HCT116 (cell line): ENCODE measurements at regions not wholly inside any gene's neighbourhood (a gene's known extent, or its start where the extent isn't known, plus 50 kb on each side); places are given as distances from the start of the nearest gene placed in this dataset.

Experiments
- ATAC-seq: fragments of 200-7000 bp; cut with Tn5 transposase; 2 replicates; pipeline ENCODE4 v1.9.1; 2020; ENCODE audit warnings: mild to moderate bottlenecking, moderate library complexity
- BruUV-seq: library from RNA; stranded (reverse); fragments of 400-500 nt; replicated peaks from 2 replicates; lab custom pipeline; 2021; lab: Mats Ljungman, UMichigan
- CTCF ChIA-PET: fragments of 300-600 bp; sonication (Branson Sonifier 250); formaldehyde crosslinking; loops from one replicate; lab custom pipeline; 2021; ENCODE audit warnings: antibody characterized with exemption; lab: Charles Lee
- POLR2A ChIA-PET: fragments of 300-600, 350-600 bp; sonication (Branson Sonifier 250); formaldehyde crosslinking; loops from one replicate; lab custom pipeline; 2021; ENCODE audit warnings: antibody characterized with exemption; lab: Charles Lee
- RAD21 ChIA-PET, 2 experiments: fragments of 300-600 bp; sonication (Branson Sonifier 250); formaldehyde crosslinking; loops; one replicate each; lab custom pipeline; 2023; ENCODE audit warnings: low total read pairs in 2 of 2; ENCODE audit not compliant: uncharacterized antibody in 2 of 2, unreplicated experiment in 2 of 2, low non-redundant PET in 1 of 2; lab: Charles Lee
- DNase-seq: peaks from one replicate; pipeline ENCODE4 v3.0.0-alpha.2; 2010; ENCODE audit warnings: low read depth, low spot score
- H2AFZ ChIP-seq: fragments of 200-600 bp; shearing (Covaris generic), sonication (generic); 2 replicates; pipeline ENCODE4 v1.6.1; 2017; ENCODE audit warnings: low read depth, mixed run types, mixed read lengths, antibody characterized with exemption, low read length; ENCODE audit not compliant: poor library complexity, severe bottlenecking
- H3K27ac ChIP-seq: 2 replicates; pipeline ENCODE4 v1.5.1; 2012; ENCODE audit warnings: low read depth, low read length
- H3K27me3 ChIP-seq: fragments of 200-600 bp; sonication (generic); 2 replicates; pipeline ENCODE4 v1.6.1; 2016; ENCODE audit warnings: mixed run types, low read length, mixed read lengths; ENCODE audit not compliant: insufficient read depth
- H3K36me3 ChIP-seq, 2 experiments: fragments of 200-500 bp in 1 of 2; fragments of 200-600 bp in 1 of 2; sonication (Bioruptor generic) in 1 of 2; sonication (generic) in 1 of 2; 2 replicates each; pipeline versions ENCODE4 v1.5.1 to v1.6.1; 2014 to 2016; ENCODE audit warnings: low read length in 2 of 2, inconsistent platforms in 1 of 2, mixed read lengths in 1 of 2, mixed run types in 1 of 2; ENCODE audit not compliant: insufficient read depth in 2 of 2, control insufficient read depth in 1 of 2
- H3K4me1 ChIP-seq, 2 experiments: fragments of 200-600 bp in 1 of 2; sonication (generic) in 1 of 2; 2 replicates each; pipeline versions ENCODE4 v1.5.1 to v1.6.1; 2012 to 2017; ENCODE audit warnings: low read length in 2 of 2, inconsistent platforms in 1 of 2, mild to moderate bottlenecking in 1 of 2, mixed read lengths in 1 of 2, mixed run types in 1 of 2, moderate library complexity in 1 of 2; ENCODE audit not compliant: insufficient read depth in 2 of 2, control insufficient read depth in 1 of 2
- H3K4me2 ChIP-seq: fragments of 200-600 bp; sonication (generic); 2 replicates; pipeline ENCODE4 v1.6.1; 2017; ENCODE audit warnings: mixed run types, low read length, mixed read lengths
- H3K4me3 ChIP-seq, 2 experiments: fragments of 200-600 bp in 1 of 2; sonication (generic) in 1 of 2; replicated peaks in 1 of 2; 2 replicates each; pipeline ENCODE4 v1.5.1; 2011 to 2016; ENCODE audit warnings: low read length in 2 of 2, control low read depth in 1 of 2, low read depth in 1 of 2, mild to moderate bottlenecking in 1 of 2, mixed read lengths in 1 of 2, mixed run types in 1 of 2
- H3K79me2 ChIP-seq: fragments of 200-600 bp; sonication (generic); 2 replicates; pipeline ENCODE4 v1.6.1; 2017; ENCODE audit warnings: mild to moderate bottlenecking, mixed run types, low read length, moderate library complexity, mixed read lengths; ENCODE audit not compliant: insufficient read depth
- H3K9ac ChIP-seq: fragments of 200-600 bp; sonication (generic); 2 replicates; pipeline ENCODE4 v1.6.1; 2016; ENCODE audit warnings: low read length, mixed read lengths
- H3K9me2 ChIP-seq: fragments of 200-600 bp; sonication (generic), shearing (Covaris generic); 2 replicates; pipeline ENCODE4 v1.6.1; 2017; ENCODE audit warnings: mixed run types, mild to moderate bottlenecking, moderate library complexity; ENCODE audit not compliant: insufficient read depth
- H3K9me3 ChIP-seq, 2 experiments: fragments of 200-500 bp in 1 of 2; fragments of 200-600 bp in 1 of 2; sonication (Bioruptor generic) in 1 of 2; sonication (generic) in 1 of 2; 2 replicates each; pipeline ENCODE4 v1.6.1; 2014 to 2017; ENCODE audit warnings: low read length in 2 of 2, mixed read lengths in 2 of 2, inconsistent platforms in 1 of 2, low read depth in 1 of 2, mild to moderate bottlenecking in 1 of 2, mixed run types in 1 of 2, moderate library complexity in 1 of 2; ENCODE audit not compliant: control insufficient read depth in 1 of 2, insufficient read depth in 1 of 2
- H4K20me1 ChIP-seq: fragments of 200-600 bp; sonication (generic), shearing (Covaris generic); 2 replicates; pipeline ENCODE4 v1.6.1; 2017; ENCODE audit warnings: mixed run types, mild to moderate bottlenecking, moderate library complexity; ENCODE audit not compliant: insufficient read depth
- CBX3 ChIP-seq: IDR thresholded peaks from 2 replicates; pipeline ENCODE4 v1.6.1; 2012; ENCODE audit warnings: low read depth
- CEBPB ChIP-seq: IDR thresholded peaks from 2 replicates; pipeline ENCODE4 v1.6.1; 2012; ENCODE audit warnings: low read depth
- EGR1 ChIP-seq: IDR thresholded peaks from 2 replicates; pipeline ENCODE4 v1.6.1; 2012; ENCODE audit warnings: low read depth
- ELF1 ChIP-seq: IDR thresholded peaks from 2 replicates; pipeline ENCODE4 v1.6.1; 2012; ENCODE audit warnings: low read depth, borderline replicate concordance
- EZH2 ChIP-seq: fragments of 200-600 bp; sonication (generic); IDR thresholded peaks from 2 replicates; pipeline ENCODE4 v1.6.1; 2017; ENCODE audit warnings: antibody characterized with exemption, mixed run types
- EZH2phosphoT487 ChIP-seq: fragments of 200-600 bp; IDR thresholded peaks from 2 replicates; pipeline ENCODE4 v1.6.1; 2018; ENCODE audit warnings: antibody characterized with exemption, borderline replicate concordance
- JUND ChIP-seq: IDR thresholded peaks from 2 replicates; pipeline ENCODE4 v1.6.1; 2012
- MAX ChIP-seq: IDR thresholded peaks from 2 replicates; pipeline ENCODE4 v1.6.1; 2012
- POLR2A ChIP-seq: IDR thresholded peaks from 2 replicates; pipeline ENCODE4 v1.7.0; 2011; ENCODE audit warnings: borderline replicate concordance; ENCODE audit not compliant: insufficient read depth, insufficient read length; ENCODE audit errors: extremely low read depth
- POLR2AphosphoS5 ChIP-seq: IDR thresholded peaks from 2 replicates; pipeline ENCODE4 v1.6.1; 2011; ENCODE audit warnings: mild to moderate bottlenecking, low read depth, low read length, moderate library complexity
- SIN3A ChIP-seq: IDR thresholded peaks from 2 replicates; pipeline ENCODE4 v1.6.1; 2012; ENCODE audit warnings: low read depth
- SP1 ChIP-seq: IDR thresholded peaks from 2 replicates; pipeline ENCODE4 v1.6.1; 2012; ENCODE audit warnings: low read depth
- SRF ChIP-seq: IDR thresholded peaks from 2 replicates; pipeline ENCODE4 v1.6.1; 2012; ENCODE audit warnings: low read depth
- TCF7L2 ChIP-seq: IDR thresholded peaks from 2 replicates; pipeline ENCODE4 v1.7.0; 2011; ENCODE audit warnings: borderline replicate concordance, inconsistent platforms; ENCODE audit not compliant: insufficient read depth, insufficient read length; ENCODE audit errors: extremely low read depth
- ZFX ChIP-seq: fragments of 450-650 bp; IDR thresholded peaks from 2 replicates; pipeline ENCODE4 v1.6.1; 2017
- ZNF274 ChIP-seq: fragments of 200-500 bp; sonication (Bioruptor generic); IDR thresholded peaks from 2 replicates; pipeline ENCODE4 v1.6.1; 2014; ENCODE audit warnings: mild to moderate bottlenecking, low read depth, low read length, inconsistent platforms
- intact Hi-C: fragments of 100-400 bp; cut with micrococcal nuclease; formaldehyde crosslinking; loops from 2 replicates; pipeline ENCODE4 v1.10.0; 2022
- TF ChIP-seq, protein P1 (sequence below), 3 experiments: fragments of 200-600 bp in 1 of 3; sonication (generic) in 1 of 3; IDR thresholded peaks in 2 of 3; conservative IDR thresholded peaks in 1 of 3; 2 replicates each; pipeline ENCODE4 v1.5.1; 2012 to 2017; ENCODE audit warnings: low read depth in 2 of 3, low read length in 2 of 3, antibody characterized with exemption in 1 of 3, borderline replicate concordance in 1 of 3, control low read depth in 1 of 3, mild to moderate bottlenecking in 1 of 3, mixed read lengths in 1 of 3, mixed run types in 1 of 3, moderate library complexity in 1 of 3; ENCODE audit not compliant: insufficient read depth in 1 of 3
- TF ChIP-seq, protein P2 (sequence below): IDR thresholded peaks from 2 replicates; pipeline ENCODE4 v1.6.1; 2012
- TF ChIP-seq, protein P3 (sequence below): IDR thresholded peaks from 2 replicates; pipeline ENCODE4 v1.6.1; 2011; ENCODE audit warnings: mild to moderate bottlenecking, low read length, moderate library complexity; ENCODE audit not compliant: insufficient replicate concordance; ENCODE audit errors: extremely low read depth

DNA sequence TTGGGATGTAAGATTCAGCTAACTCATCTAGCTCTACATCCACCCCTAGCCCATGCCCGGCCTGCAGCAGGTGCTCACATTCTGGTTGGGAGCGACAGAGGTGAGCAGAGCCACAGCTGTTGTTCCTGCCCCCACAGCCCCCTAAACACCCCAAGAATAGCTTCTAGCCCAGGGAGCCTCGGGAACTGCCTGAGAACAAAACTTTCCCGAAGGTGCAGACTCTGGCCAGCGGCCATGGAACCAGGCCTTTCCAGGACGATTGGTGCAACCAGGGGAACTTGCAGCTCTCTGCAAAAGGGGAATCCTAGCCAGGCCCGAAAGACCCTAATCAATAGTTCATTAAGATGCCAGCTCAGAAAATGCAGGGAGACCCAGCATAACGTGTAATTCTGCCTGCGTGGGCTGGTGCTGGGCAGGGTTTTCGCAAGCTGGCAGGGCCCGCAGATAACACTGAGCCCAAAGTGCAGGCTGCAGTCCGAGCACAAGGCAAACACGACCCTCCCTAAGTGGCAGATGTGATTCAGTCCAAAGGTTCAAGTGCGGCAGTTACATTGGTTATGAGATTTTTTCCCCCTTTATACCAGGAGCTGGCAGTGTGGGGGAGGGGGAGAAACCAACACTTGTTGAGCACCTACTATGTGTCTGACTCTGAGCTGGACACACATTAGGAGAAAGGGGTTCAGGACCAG lies 122.5 kb upstream of the MAP1LC3B2 start:
- Histone ChIP-seq H3K27me3 (no peaks in the 10 kb centered on the region), H4K20me1 (no peaks in the 10 kb centered on the region), H3K9me3 (no peaks in the 10 kb centered on the region; a peak in 1 of 4 replicates), H3K27ac (no peak overlapping the region), H3K36me3 (0 out of 4 replicates have a peak, but pooled peaks cover 0 to 2% of the 10 kb centered on the region in 2 experiments), H3K9me2 (no peaks in the 10 kb centered on the region), H3K4me2 (no peak overlapping the region), H3K79me2 (no peaks in the 10 kb centered on the region), H2AFZ (no peak overlapping the region)
- intact Hi-C loops = no loop called here
- DNase-seq = no peak
- POLR2A ChIA-PET = interaction anchor here (1.0 to 1.5 kb wide), 2 partner anchors 18 to 70 kb away, joined by 3 to 5 read pairs; no protein-coding TSS in a partner anchor
- TF ChIP-seq CEBPB (no peak), SP1 (no peak), CBX3 (no peak), TCF7L2 (no peak), EZH2phosphoT487 (no peak), ZFX (no peak), POLR2AphosphoS5 (no peak), EGR1 (no peak), SIN3A (no peak), ZNF274 (no peak), ELF1 (no peak), SRF (no peak), EZH2 (no peak), JUND (no peak), MAX (no peak), POLR2A (no peak)
- TF ChIP-seq, protein P1, sequence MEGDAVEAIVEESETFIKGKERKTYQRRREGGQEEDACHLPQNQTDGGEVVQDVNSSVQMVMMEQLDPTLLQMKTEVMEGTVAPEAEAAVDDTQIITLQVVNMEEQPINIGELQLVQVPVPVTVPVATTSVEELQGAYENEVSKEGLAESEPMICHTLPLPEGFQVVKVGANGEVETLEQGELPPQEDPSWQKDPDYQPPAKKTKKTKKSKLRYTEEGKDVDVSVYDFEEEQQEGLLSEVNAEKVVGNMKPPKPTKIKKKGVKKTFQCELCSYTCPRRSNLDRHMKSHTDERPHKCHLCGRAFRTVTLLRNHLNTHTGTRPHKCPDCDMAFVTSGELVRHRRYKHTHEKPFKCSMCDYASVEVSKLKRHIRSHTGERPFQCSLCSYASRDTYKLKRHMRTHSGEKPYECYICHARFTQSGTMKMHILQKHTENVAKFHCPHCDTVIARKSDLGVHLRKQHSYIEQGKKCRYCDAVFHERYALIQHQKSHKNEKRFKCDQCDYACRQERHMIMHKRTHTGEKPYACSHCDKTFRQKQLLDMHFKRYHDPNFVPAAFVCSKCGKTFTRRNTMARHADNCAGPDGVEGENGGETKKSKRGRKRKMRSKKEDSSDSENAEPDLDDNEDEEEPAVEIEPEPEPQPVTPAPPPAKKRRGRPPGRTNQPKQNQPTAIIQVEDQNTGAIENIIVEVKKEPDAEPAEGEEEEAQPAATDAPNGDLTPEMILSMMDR (IDR thresholded peaks at IDR 0.05 in 2 of 3, conservative IDR thresholded peaks at IDR 0.05 in 1 of 3; ENCODE audit: borderline replicate concordance in 1 of 3, insufficient read depth in 1 of 3, low read depth in 2 of 3, low read length in 2 of 3) = no peak
- TF ChIP-seq, protein P2, sequence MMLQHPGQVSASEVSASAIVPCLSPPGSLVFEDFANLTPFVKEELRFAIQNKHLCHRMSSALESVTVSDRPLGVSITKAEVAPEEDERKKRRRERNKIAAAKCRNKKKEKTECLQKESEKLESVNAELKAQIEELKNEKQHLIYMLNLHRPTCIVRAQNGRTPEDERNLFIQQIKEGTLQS = no peak
- TF ChIP-seq, protein P3, sequence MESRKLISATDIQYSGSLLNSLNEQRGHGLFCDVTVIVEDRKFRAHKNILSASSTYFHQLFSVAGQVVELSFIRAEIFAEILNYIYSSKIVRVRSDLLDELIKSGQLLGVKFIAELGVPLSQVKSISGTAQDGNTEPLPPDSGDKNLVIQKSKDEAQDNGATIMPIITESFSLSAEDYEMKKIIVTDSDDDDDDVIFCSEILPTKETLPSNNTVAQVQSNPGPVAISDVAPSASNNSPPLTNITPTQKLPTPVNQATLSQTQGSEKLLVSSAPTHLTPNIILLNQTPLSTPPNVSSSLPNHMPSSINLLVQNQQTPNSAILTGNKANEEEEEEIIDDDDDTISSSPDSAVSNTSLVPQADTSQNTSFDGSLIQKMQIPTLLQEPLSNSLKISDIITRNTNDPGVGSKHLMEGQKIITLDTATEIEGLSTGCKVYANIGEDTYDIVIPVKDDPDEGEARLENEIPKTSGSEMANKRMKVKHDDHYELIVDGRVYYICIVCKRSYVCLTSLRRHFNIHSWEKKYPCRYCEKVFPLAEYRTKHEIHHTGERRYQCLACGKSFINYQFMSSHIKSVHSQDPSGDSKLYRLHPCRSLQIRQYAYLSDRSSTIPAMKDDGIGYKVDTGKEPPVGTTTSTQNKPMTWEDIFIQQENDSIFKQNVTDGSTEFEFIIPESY = no peak
- TF ChIP-seq, all 23 proteins: peak for 0
- no peak overlapping the region for H3K4me3 ChIP-seq
- ATAC-seq = no peak
- RAD21 ChIA-PET = no interaction called here
- CTCF ChIA-PET = no interaction called here
- H3K4me1 ChIP-seq = peaks cover 19 to 49% of the 10 kb centered on the region in 2 experiments
- H3K9ac ChIP-seq = no peak overlapping the region
- no TSS peak for BruUV-seq
